CD4-positive, alpha-beta T cell treated with Interleukin-15 for 4 hours (primary cell): ENCODE measurements at regions not wholly inside any gene's neighbourhood (a gene's known extent, or its start where the extent isn't known, plus 50 kb on each side); places are given as distances from the start of the nearest gene placed in this dataset.

ENCODE experiments used
- DNase-seq: peaks from one replicate; pipeline ENCODE4 v3.0.0-alpha.2; 2020; ENCODE audit warnings: low spot score

DNA sequence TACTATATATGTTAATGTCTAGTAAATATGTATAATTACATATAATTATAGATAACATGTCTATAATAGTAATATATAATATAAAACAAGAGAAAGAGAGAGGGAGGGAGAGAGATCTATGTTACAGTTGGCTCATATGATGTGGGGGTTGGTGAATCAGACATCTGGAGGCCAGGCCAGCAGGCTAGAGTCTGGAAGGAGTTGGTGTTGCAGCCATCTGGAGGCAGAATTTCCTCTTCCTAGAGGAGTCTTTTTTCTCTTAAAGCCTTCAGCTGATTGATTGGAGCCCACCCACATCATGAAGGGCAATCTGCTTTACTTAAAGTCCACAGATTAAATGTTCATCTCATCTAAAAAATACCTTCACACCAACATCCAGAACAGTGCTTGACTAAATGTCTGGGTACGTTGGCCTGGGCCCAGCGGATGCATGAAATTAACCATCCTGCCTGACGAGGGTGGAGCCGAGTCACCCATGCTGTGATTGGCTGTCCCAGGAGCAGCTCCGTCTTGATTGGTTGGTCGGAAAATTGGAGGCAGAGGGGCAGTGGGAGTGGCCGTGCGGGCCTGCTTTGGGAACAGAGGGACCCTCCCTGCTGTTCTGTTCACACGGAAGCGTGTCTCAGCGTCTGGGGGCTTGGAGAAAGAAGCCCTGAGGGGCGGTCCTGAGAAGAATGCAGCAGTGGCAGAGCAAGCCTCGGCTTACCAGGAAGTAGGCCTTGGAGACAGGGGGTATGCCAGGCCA, 392.4 kb downstream of the QKI start:
- no peak for DNase-seq

DNA sequence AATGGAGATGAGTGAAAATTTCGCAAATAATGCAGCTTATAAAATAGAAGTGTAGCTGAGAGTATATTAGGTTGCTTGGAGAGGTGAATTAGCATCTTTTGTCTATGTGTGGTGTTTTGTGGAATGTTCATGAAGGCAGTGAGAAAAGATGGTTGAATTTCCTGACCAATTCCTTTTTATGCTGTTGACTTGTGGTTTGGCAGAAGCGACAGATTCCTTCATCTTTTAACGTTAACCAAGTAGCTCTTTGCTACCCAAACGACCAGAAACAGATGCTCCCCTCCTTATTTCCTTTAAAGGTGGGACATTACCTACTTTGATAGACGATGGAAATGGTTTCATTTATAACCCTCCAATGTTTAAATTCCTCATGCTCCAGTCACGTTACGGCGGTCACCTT, 390.5 kb downstream of the QKI start:
- no peak for DNase-seq

DNA sequence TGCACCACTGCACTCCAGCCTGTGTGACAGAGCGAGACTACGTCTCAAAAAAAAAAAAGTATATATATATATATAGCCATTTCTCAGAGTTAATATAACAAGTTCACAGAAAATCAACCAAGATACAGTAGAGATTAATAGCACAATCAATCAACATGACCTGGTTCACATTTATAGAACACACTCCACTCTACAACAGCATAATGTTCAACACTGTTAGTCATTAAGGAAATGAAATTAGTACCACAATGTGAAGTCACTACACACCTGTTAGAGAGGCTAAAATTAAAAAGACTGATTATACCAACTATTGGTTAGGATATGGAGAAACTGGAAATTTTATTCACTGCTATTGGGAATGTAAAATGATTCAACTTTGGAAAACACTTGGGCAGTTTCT, 387.7 kb downstream of the QKI start:
- DNase-seq: no peak

DNA sequence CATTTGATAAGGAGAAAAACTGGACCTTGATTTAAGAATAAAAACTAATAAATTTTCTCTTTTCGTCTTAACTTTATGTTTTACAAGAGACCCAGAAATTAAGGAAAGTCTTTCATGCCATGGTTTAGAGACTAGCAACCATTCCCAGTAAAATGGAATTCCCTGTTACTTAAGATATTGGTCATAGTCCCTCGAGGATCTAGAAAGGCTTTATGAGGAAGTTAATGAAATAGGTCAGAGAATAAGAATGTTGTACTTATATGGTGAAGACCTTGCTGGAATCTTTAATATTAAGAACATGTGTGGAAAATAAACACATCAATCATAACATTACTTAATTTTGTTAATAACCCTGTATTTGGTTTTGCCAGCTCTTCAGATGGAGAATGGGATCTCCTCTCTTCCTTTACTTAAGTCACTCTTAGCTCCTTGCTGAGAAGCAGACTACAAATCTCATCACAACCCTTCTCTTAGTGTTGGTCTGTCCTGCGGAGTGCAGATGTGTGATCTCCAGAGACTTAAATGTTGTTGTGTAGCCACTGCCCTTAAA, 382.9 kb downstream of the QKI start:
- DNase-seq: no peak

DNA sequence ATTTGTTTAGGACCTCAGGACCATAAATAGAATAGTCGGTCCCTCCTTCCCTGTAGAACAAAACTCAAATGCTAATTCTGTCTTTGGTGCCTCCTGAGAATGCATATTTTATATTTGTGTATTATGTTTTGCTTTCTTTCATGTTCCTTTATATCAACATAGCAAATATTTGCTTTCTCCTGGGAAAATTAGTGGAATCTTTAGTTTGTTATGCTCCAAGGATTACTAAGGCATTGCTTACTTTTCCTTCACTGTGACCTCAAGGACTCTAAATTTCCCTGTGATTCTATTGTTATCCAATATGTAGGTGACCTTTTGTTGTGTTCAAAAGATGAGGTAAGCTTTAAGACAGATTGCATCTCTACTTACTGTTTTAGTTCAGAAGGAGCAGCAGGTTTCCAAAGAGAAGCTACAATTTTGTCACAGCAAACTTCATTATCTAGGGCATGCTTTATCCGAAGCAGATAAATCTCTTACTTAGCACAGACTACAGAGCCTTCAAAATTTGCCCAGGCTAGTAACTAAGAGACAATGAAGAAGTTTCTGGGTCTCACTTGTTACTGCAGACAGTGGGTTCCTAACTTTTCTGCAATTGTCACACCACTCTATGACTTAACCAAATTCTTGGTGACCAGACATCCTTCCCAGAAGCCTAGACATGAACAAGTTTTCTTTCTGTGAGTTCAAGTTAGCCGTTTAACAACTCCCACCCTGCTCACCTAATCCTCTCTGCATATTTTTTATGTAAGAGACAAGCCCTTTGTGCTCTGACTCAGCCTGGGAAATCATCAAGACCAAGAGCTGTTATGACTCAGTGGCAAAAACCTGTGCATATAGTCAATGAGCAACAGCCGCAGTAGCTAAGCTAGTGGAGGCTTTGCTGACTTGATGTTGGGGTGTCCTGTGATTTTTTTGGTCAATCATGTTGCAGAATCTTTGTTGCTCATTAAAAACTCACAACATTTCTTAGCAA, 378.8 kb downstream of the QKI start:
- DNase-seq: no peak

DNA sequence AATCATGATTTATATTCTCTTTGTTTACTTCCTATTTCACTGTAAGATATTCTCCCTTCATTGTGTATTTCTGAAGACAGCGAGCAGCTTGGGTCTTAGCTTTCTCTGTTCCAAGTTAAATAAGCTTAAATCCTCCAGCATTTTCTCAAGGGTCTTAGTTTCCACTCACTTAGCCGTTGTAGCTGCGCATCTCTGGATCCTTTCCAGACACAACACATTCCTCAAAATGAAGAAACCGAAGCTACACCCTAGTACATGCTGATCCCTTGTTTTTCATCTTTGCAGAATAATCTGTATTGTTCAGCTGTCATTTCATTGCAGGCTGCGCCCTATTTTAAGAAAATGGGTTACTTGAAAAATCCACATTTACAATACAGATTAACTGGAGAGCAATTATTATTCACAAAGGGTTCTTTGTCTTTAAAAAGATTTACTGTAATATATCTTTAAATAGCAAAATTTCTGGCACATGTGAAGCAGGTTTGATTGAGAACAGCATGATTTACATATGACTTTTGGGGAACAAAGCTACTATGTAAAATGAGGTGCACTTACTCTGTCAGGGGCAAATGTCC, 375.8 kb downstream of the QKI start:
- no peak for DNase-seq

DNA sequence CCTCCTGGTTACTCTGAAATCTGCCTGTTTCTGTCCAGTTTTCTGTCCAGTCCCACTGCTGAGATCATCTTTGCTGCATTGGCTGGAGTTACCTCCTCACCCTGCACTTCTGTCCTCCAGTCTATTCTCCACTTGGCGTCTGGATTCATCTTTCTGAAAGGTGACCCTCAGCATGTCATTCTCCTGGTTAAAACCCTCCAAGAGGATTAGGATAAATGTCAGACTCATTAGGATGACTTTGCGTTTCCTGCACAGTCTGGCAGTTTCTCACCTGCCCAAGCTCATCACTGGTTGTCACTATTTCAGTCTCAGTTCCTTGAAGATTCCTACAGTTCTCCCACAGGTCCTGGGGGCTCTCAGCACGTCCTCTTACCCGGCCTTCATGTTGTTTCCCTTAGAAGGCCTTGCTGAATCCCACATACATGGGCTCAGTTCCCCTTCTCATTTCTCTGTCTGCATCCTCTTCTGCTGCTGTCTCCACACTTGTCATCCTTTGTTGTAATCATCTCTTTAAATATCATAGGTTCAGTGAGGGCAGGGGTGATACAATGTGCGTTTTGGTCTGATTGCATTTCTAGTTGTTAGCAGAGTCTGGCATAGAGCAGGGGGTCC, 374.8 kb downstream of the QKI start:
- DNase-seq: no peak

DNA sequence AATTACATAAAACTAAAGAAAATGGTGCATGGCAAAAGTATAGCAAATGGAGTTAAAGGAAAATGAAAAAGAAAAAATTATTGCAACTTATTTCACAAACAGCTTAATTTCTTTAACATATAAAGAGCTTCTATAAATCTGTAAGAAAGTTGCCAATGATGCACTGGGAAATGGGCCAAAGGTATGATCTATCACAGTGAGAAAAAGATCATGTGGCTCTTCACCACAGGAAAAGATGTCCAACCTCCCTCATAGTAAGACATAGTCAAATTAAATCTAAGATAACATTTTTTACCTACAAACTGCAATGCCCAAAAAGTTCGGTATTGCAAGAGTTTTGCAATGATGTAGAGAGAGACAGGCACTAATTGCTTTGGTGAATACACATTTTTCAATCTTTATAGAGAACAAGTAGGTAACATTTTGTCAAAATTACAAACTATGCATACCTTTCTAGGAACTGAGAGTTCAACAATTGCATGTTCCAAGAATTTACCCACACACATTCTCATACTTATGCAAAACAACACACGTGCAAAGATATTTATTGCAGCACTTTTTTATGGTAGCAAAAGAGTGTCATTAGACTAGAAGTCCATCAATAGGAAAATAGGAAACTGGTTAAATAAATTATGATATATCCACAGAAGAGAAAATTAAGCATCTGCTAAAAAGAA, 372.6 kb downstream of the QKI start:
- DNase-seq: no peak

DNA sequence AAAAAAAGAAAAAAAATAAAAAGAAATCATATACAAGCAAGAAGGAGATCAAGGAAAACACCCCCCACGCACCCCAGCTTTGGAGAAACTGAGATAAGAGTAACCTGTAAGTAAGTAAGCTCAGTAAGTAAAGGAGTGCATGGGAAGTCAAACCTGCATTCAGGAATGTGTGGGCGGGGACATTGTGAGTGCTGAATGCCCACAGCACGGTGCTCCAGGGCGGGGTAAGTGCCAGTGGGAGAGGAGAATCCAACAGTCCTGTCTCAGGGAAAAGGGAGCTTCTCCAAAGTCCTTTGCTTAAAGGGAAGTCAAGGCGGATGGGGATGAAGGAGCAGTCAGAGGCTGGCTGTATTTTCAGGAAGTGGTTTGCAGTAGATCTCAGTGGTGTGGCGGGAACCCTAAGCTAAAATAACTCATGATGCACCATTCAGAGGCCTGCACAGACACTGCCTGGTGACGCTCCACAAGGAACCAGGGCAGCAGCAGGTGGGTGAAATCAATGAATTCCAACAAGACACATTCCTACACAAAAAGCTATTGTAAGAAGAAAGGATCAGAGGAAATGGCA, 368.0 kb downstream of the QKI start:
- DNase-seq: no peak

DNA sequence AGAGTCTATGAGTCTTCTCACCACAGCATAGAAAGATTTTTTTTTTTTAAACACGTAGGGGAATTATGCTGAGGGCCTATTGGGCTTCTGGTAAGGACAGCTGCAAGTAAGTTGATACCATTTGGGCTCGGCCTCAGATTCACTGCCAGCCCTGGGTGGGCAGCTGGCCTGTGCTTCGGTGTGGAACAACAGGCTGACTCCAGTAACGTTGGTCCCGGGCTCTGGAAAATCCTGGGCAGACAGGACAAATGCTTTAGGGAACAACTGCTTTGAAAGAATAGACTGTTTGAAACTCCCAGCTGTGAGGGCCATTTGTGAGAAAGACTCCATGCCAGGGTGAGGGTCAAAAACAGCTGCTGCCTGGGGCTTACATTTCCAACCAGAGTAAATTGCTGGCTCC, 366.5 kb downstream of the QKI start:
- no peak for DNase-seq

DNA sequence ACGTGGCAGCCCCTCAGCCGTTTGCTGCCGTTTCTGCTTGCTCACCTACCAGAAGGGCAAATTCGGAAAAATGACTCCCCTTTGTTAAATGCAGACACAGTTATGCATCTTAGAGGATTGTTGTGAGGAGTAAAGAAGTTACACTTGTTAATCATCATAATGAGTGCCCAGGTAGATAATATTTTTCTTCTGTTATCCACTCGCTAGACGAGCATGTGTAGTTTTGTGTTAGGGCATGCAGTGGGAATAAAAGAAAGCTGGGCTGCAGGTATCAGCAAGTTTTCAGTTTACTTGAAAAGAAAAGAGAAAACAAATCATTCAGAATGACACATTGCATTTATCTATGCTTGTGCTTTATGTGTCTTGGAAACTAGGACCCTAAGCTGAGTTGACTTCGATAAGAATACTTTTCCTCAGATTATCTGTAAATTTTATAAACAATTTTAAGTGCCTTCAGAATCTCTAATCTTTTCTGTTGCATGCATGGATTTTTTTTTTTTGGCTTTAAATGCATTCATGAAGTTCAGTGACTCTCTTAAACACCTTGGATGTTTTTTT, 365.3 kb downstream of the QKI start:
- no peak for DNase-seq

DNA sequence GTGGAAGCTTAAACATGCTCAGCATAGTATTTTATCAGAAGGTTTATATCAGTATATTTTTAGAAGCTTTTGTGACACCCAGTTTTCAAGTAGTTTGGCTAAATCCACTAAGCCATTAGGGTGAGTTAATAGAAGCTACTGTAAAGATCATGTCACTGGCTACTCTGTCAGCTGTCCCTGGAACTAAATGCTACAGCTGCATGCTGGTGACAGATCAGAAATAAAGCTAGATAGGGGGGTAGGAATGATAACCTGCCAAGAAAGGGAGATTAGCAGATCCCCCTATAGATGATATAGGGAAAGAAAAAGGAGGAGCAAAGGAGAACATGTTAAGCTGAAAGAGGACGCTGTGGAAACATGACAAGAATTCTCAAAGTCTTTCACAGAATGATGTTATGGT, 363.2 kb downstream of the QKI start:
- no peak for DNase-seq

DNA sequence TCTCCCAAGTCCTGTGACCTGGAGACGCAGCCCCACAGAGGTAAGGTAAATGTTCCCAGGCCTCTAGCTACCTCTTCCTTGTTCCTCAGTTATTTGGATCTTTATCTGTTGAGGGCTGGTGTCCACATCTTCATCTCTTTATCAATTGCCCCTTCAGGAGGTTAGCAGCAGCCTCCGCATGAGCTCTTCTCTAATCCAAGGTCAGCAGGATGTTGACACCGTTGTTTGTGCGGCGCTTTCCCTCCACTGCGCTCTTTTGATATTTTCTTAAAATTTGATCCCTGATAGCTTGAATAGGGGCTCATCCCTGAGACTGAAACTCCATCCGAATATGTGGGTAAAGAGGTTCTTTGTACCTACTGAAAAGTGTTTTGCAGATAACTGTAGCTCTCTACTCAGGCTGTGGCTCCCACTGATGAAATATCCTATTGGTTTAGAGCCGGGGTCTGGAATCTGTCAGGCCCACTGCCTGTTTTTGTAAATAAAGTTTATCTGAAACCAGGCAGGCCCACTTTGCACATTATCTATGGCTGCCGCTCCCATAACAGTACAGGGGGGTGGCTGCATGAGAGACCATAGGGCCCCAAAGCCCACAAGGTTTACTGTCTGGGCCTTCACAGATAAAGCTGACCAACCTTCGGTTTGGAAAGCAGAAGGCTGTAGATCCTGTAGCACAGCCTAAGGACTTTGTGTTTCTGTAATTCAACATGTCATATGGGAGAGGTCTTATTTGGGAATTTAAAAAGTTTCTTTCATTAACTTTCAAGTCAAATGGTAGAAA, 362.6 kb downstream of the QKI start:
- no peak for DNase-seq

DNA sequence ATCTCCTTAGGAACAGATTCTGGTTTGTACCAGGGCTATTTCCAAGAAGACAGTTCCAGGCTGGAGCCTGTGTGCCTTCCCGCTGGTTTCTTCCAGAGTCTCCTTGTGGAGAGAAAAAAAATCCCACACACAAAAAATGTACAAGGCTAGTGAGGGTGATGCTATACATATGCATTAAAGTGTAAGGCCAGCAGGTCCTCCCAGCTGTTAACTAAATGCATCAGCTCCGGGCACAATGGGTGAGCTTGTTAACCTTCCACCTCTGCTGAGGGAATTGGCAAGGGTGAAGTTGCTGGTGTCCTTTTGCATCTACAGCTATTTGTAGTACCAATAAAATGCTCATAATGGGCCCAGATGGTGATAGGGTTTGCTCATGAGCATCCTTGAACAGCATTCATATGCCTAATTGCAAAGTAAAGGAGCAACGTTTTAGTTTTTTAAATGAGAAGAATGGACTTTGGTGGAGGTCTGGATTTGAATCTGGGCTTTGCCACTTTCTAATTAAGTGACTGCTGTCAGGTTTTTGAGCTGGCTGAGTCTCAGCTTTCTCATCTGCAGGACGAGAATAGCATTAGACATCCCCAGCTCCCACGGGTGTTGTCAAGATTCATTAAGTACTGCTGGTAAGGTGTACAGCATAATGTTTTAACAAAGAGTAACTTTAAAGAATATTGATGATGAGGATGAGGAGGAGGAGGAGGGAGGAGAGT, 361.8 kb downstream of the QKI start:
- DNase-seq: no peak

DNA sequence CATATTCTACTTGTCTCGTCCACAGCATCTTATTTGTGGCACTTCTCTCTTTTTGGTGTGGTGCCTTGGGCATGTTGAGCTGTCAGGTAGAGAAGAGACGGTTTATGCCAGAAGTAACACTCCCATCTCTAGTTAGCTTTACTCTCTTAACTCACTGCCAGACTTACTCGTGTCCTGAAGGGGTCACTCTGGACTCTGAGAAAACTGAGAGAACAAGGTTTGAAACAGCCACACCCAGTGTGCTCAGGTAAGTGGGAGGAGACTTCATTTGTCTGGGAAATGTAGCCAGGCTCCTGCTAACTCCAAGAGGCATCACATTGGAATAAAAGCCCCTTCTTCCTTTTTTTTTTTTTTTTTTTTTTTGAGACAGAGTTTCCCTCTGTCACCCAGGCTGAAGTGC, 360.8 kb downstream of the QKI start:
- no peak for DNase-seq

DNA sequence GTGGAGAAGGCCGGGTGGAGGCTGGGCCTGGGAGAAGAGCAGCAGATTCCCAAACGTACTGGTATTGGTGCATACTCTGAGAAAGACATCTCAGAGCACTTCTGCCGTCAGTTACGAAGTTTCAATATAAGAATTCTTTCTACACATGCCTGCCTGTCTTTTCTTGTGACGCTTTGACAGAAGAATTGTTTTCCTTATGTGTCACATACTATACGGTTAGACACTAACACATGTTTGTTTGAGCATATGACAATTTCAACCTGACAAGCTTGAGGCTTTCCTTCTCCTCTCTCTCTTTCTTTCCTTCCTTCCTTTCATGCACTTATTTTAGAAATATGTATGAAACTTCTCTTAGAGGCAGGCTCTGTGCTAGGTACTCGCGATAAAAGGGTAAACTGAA, 360.0 kb downstream of the QKI start:
- no peak for DNase-seq

DNA sequence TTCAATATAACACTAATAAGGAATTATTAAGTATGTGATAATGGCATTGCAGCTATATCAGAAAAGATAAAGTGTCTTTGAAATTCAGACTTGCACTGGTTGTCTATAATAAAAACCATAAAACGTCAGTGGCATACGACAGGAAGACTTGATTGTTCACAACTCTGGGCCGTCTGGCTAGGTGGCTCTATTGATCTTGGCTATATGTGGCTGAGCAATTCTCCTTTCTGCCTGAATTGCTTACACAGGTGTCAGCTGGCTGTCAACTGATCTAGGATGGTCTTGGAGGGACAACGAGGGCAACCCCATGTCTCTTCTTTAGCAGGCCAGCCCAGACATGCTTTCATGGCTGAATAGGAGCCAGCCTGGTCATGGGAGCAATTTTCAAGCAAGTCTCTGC, 359.1 kb downstream of the QKI start:
- no peak for DNase-seq

DNA sequence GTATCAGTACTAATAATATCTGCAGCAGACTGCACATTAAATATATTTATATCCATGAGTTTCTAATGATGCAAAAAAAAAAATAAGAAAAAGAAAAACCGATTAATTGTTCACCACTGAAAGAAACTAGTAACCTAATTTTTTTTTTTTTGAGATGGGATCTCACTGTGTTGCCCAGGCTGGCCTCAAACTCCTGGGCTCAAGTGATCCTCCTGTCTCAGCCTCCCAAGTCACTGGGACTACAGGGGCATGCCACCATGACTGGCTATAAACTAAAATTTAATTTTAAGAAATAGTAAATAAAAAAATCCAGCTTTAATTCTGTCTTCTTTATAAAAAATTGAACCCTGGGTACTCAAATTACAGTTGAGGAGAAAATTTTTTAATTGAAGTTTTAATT, 358.2 kb downstream of the QKI start:
- no peak for DNase-seq

DNA sequence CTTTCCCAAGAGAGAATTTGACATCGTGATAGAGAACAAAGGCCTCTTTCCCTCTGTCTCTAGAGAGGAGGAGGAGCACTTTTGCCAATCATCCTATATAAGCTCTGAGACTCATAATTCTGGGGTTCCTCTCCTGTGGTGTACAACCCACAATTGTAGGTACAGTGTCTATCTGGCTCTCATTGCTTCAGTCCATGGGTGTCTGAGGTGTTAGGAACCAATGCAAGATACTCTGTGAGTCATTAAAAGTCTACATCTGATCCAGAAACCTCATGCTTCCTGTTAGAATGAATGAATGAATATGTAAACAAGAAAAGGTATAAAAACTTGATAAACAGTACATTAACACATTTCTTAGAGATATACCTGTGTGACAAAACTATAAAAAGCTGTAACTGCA, 356.7 kb downstream of the QKI start:
- no peak for DNase-seq

DNA sequence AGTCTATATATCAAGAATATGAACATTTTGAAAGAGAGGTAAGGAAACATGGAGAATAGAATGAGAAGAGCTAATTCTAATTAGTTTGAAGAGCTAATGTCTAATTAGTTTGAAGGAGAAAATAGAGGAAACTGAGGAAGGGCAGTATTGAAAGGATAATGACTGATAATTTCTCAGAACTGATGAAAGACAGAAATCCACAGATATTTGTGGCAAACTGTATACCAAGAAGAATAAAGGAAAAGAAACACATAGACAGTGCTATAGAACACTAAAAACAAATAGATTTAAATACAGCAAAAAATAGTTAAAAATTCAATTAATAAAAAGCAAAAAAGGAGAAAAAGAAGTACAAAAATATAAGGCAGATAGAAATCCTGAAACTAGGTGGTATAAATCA, 354.4 kb downstream of the QKI start:
- DNase-seq: no peak
